ENCODE measurements at regions not wholly inside any gene's neighbourhood (a gene's known extent, or its start where the extent isn't known, plus 50 kb on each side); places are given as distances from the start of the nearest gene placed in this dataset.
"Not testable (repeated sequence)": the region's sequence is repeated elsewhere in the genome, so short reads cannot be mapped to it uniquely, and the experiment has no call there.

GRCh38 chr1:79777481-79778219 lies 771.1 kb upstream of the ADGRL4 start:
- no peak overlapping the region for H3K4me3 ChIP-seq (ENCODE audit: low read depth, low read length)

GRCh38 chr1:79775402-79775801 lies 768.9 kb upstream of the ADGRL4 start:
- H3K4me3 ChIP-seq (ENCODE audit: low read depth, low read length), result no peak overlapping the region

DNA sequence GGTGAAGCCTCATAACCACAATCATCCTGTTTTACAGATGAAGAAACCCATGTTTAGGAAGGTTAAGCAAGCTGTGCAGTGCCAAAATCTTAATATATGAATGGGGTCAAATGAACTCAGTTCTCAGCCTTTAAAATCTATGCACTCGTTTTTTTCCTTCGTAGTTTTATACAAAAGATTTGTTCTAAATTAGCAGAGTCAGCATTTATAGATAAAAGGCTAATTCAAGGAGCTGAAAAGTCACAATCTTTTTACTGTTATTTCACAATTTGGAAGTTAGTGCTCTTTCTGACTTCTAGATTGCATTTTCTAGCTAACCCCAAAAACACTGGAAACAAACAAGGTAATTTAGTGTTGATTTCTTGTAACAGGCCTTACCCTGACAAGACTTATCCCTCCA lies 766.9 kb upstream of the ADGRL4 start:
- H3K4me3 ChIP-seq (ENCODE audit: low read depth, low read length), result no peak overlapping the region

GRCh38 chr1:79762461-79762860 lies 755.9 kb upstream of the ADGRL4 start:
- H3K4me3 ChIP-seq (ENCODE audit: low read depth, low read length), result no peak overlapping the region

GRCh38 chr1:79760531-79760930 lies 754.0 kb upstream of the ADGRL4 start:
- H3K4me3 ChIP-seq (ENCODE audit: low read depth, low read length), result no peak overlapping the region

- no peak overlapping the region for H3K4me3 ChIP-seq (ENCODE audit: low read depth, low read length)
These were observed 743.1 kb upstream of the ADGRL4 start for GRCh38 chr1:79749607-79750006.

GRCh38 chr1:79745929-79746328 lies 739.4 kb upstream of the ADGRL4 start:
- H3K4me3 ChIP-seq (ENCODE audit: low read depth, low read length), result no peak overlapping the region

GRCh38 chr1:79744746-79745145 lies 738.2 kb upstream of the ADGRL4 start:
- H3K4me3 ChIP-seq (ENCODE audit: low read depth, low read length), result no peak overlapping the region

DNA sequence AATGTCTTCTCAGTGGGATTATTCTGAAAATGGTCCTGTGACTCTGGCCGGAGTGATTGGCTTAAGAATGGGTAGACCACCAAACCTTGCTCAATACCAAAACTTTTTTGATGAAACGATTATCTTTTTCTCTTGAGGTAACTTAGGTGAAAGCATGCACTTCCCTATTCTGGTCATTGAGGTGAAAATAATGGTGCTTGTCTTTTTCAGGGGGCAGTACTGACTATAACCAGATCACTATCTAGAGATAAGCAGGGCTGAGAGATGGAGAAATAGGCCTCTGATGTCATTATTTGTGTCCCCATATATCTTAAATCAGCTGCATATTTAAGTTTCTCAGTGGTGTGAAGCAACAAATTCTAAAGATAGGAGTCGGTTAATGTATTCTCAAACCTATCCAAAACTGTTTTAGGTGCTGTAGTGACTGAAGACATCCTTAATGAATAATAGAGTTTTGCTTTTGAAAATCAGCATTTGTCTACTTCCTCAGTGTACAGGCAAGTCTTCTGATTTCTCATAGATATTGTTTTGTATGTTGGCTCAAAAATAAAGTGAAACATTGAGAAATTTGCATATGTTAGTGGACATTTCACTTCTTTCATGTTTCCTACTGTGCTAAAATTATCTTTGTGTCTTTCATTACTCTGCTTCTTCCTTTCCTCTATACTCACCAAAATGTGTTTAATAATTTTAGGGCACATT lies 735.3 kb upstream of the ADGRL4 start:
- H3K4me3 ChIP-seq (ENCODE audit: low read depth, low read length), result no peak overlapping the region

DNA sequence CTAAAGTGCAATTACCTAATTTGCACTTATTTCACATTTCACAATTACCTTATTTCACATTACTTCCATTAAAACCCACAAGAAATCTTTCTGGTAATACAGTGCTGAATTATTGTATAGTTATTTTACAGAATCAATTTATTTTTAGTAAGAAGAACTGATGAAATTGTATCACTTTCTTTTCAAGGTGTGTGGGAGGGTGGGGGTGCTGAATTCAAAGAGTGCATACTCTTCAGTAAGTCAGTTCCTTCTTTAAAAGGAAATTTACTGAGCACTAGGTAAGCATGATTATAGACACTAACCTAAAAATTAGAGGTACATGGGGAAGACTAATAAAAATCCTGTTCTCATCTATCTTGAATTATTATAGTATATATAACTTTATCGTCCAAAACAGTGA lies 731.6 kb upstream of the ADGRL4 start:
- no peak overlapping the region for H3K4me3 ChIP-seq (ENCODE audit: low read depth, low read length)

- no peak overlapping the region for H3K4me3 ChIP-seq (ENCODE audit: low read depth, low read length)
These were observed 730.7 kb upstream of the ADGRL4 start for GRCh38 chr1:79737193-79737592.

DNA sequence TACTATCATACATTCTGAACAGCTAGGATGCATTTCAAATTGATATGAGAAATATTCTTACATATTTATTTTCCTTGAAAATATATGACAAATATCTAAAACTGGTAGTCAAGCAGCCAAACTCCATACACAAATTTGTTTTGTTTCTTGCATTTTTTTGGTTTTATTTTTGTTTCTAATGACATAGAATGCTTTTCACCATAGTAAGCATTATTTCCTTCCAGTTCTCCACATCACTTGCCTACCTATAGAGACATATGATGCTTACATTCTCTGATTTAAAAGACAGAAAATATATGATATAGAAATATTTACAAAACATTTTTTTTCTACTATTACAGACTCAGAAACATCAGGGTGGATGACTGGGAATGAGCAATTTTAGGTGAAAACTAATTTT lies 726.4 kb upstream of the ADGRL4 start:
- no peak overlapping the region for H3K4me3 ChIP-seq (ENCODE audit: low read depth, low read length)

GRCh38 chr1:79726911-79727310 lies 720.4 kb upstream of the ADGRL4 start:
- no peak overlapping the region for H3K4me3 ChIP-seq (ENCODE audit: low read depth, low read length)

DNA sequence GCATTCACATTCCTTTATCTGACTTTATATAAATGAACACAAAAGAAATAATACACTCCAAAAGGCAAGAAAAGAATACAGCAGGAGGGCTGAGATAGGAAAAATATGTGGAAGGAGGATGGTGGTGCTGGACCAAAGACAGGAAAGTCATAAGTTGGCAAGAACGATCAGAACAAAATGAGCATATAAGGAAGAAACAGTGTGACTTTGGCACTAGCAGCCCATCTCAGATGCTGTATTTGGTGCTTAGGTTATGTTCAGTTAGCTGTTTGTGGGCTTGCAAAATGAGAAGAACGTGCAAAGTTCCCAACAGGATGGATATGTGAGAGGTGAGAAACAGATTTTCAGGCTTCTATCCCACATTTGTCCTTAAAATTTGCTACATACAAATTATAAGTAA lies 719.8 kb upstream of the ADGRL4 start:
- H3K4me3 ChIP-seq (ENCODE audit: low read depth, low read length), result no peak overlapping the region

- no peak overlapping the region for H3K4me3 ChIP-seq (ENCODE audit: low read depth, low read length)
These were observed 709.9 kb upstream of the ADGRL4 start for GRCh38 chr1:79716447-79716846.

- H3K4me3 ChIP-seq (ENCODE audit: low read depth, low read length), result no peak overlapping the region
These were observed 708.1 kb upstream of the ADGRL4 start for GRCh38 chr1:79714664-79715063.

DNA sequence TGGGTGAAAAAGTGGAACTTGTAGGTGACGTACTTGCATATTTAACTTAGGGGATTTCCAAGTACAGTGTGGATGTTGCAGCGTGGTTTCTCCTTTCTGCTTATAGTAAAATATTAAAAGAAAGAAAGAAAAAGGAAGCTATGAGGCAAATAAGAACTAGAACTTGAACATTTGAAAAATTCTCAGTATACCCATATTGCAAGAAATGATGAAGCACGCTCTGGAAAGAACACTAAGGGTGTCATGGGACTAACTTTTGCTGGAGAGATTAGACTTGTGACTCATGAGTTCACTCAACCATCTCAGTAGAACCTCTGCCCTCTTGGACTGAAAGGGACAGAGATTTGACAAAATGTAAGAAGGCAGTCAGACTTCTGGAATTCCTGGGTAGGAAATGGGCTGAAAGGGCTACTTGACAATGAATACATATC lies 704.5 kb upstream of the ADGRL4 start:
- no peak overlapping the region for H3K4me3 ChIP-seq (ENCODE audit: low read depth, low read length)

DNA sequence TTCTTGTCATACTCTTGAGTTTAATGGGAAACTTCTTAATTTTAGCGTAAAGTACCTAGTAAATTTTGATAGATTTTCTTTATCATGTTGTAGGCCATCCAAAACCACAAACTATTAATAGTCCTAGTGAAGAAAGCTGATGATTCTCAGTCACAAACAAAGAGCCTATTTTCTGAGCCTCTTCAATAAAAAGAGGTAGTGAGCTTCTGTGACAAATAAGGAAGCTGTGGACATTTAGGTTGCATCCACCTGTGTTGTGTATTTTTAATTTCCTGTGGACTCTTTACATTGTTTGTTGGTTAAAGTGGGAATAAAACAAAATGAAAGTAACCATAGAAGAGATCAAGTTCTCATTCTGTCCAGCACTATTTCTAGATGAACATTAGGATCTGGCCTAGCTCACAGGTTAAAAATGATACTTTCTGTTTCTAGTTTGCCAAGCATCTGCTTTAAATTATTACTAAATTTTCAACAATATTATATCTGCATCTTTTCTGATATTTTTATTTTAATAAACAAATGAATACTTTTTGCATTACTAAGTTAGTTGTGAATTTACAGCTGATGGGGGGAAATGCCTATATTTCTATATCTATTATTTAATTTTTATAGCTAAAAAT lies 702.2 kb upstream of the ADGRL4 start:
- no peak overlapping the region for H3K4me3 ChIP-seq (ENCODE audit: low read depth, low read length)

- H3K4me3 ChIP-seq (ENCODE audit: low read depth, low read length), result no peak overlapping the region
These were observed 698.7 kb upstream of the ADGRL4 start for GRCh38 chr1:79705218-79705617.

DNA sequence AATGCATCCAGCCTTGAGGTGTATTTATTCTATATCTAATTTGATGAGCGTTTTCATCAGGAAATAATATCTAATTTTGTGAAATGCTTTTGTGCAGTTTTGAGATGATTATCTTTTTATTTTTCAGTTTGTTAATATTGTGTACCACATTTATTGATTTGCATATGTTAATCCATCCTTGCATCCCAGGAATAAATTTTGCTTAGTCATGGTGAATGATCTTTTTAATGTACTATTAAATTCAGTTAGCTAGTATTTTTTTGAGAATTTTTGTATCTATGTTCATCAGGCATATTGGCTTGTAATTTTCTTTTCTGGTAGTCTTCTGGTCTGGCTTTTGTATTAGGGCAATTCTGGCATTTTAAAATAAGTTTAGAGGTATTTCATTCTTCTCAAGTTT lies 697.5 kb upstream of the ADGRL4 start:
- H3K4me3 ChIP-seq (ENCODE audit: low read depth, low read length), result no peak overlapping the region

GRCh38 chr1:79702336-79702999 lies 695.9 kb upstream of the ADGRL4 start:
- H3K4me3 ChIP-seq (ENCODE audit: low read depth, low read length), result not testable (repeated sequence)

DNA sequence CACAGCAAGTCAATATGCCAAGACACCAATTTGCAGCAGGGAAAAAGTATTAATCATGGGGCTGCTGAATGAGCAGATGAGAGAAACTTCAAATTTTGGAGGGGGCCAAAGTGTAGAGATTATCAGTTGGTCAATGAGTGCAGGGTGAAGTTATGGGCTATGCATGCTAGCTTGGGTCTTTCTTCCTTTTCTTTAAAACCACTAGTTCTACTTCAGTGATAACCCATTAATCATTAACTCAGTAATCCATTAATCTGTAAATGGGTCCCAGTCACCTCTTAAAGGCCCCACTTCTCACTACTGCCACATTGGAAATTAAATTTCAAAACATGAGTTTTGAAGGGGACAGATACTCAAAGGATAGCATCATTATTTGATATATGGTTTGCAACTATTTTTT lies 688.6 kb upstream of the ADGRL4 start:
- H3K4me3 ChIP-seq (ENCODE audit: low read depth, low read length), result no peak overlapping the region

Measured in iPS-11a (cell line).